HEK293T (cell line): ENCODE measurements at regions not wholly inside any gene's neighbourhood (a gene's known extent, or its start where the extent isn't known, plus 50 kb on each side); places are given as distances from the start of the nearest gene placed in this dataset.
"Not testable (repeated sequence)": the region's sequence is repeated elsewhere in the genome, so short reads cannot be mapped to it uniquely, and the experiment has no call there.

Source experiments
- ARNT ChIP-seq: fragments of 450-650 bp; IDR thresholded peaks from 2 replicates; pipeline ENCODE4 v1.6.1; 2017; ENCODE audit warnings: mild to moderate bottlenecking
- BHLHE40 ChIP-seq: fragments of 450-650 bp; IDR thresholded peaks from 2 replicates; pipeline ENCODE4 v1.6.1; 2016; ENCODE audit warnings: mild to moderate bottlenecking, moderate library complexity, borderline replicate concordance
- FOXA1 ChIP-seq: fragments of 450-650 bp; IDR thresholded peaks from 2 replicates; pipeline ENCODE4 v1.6.1; 2016; ENCODE audit warnings: mild to moderate bottlenecking
- FOXK2 ChIP-seq: fragments of 450-650 bp; IDR thresholded peaks from 2 replicates; pipeline ENCODE4 v1.6.1; 2016; ENCODE audit warnings: mild to moderate bottlenecking
- FOXM1 ChIP-seq: fragments of 450-650 bp; IDR thresholded peaks from 2 replicates; pipeline ENCODE4 v1.6.1; 2017; ENCODE audit warnings: mild to moderate bottlenecking, borderline replicate concordance
- HDGF ChIP-seq: fragments of 450-650 bp; IDR thresholded peaks from 2 replicates; pipeline ENCODE4 v1.6.1; 2017; ENCODE audit warnings: antibody characterized with exemption, borderline replicate concordance
- L3MBTL2 ChIP-seq: fragments of 450-650 bp; conservative IDR thresholded peaks from 2 replicates; pipeline ENCODE4 v1.6.1; 2016; ENCODE audit warnings: mild to moderate bottlenecking
- LEF1 ChIP-seq: fragments of 450-650 bp; IDR thresholded peaks from 2 replicates; pipeline ENCODE4 v1.6.1; 2017; ENCODE audit warnings: mild to moderate bottlenecking, borderline replicate concordance
- NFRKB ChIP-seq: fragments of 450-650 bp; IDR thresholded peaks from 2 replicates; pipeline ENCODE4 v1.6.1; 2016; ENCODE audit warnings: mild to moderate bottlenecking, moderate library complexity
- SP1 ChIP-seq: fragments of 450-650 bp; IDR thresholded peaks from 2 replicates; pipeline ENCODE4 v1.6.1; 2017
- SUZ12 ChIP-seq: fragments of 450-650 bp; IDR thresholded peaks from 2 replicates; pipeline ENCODE4 v1.6.1; 2016; ENCODE audit warnings: mild to moderate bottlenecking
- TARDBP ChIP-seq: fragments of 450-650 bp; IDR thresholded peaks from 2 replicates; pipeline ENCODE4 v1.6.1; 2016
- TF ChIP-seq, protein P1 (sequence below): fragments of 450-650 bp; IDR thresholded peaks from 2 replicates; pipeline ENCODE4 v1.6.1; 2016

DNA sequence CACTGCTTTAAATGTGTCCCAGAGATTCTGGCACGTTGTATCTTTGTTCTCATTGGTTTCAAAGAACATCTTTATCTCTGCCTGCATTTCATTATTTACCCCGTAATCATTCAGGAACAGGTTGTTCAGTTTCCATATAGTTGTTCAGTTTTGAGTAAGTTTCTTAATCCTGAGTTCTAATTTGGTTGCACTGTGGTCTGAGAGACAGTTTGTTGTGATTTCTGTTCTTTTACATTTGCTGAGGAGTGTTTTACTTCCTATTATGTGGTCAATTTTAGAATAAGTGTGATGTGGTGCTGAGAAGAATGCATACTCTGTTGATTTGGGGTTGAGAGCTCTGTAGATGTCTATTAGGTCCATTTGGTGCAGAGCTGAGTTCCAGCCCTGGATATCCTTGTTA is 148.1 kb downstream of the VSIG4 start:
- TF ChIP-seq, protein P1, sequence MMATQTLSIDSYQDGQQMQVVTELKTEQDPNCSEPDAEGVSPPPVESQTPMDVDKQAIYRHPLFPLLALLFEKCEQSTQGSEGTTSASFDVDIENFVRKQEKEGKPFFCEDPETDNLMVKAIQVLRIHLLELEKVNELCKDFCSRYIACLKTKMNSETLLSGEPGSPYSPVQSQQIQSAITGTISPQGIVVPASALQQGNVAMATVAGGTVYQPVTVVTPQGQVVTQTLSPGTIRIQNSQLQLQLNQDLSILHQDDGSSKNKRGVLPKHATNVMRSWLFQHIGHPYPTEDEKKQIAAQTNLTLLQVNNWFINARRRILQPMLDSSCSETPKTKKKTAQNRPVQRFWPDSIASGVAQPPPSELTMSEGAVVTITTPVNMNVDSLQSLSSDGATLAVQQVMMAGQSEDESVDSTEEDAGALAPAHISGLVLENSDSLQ = not testable (repeated sequence)
- TF ChIP-seq FOXM1, BHLHE40, TARDBP, L3MBTL2, FOXK2, LEF1, FOXA1, NFRKB, SP1, HDGF, SUZ12, ARNT: not testable (repeated sequence)
